Subcutaneous abdominal adipose tissue (tissue), 5 donors: ENCODE measurements at regions not wholly inside any gene's neighbourhood (a gene's known extent, or its start where the extent isn't known, plus 50 kb on each side); places are given as distances from the start of the nearest gene placed in this dataset.

ENCODE experiments used
- H3K27ac ChIP-seq: one replicate; pipeline ENCODE4 v1.7.0; 2013; ENCODE audit warnings: low read depth, mild to moderate bottlenecking, inconsistent platforms, low read length, moderate library complexity
- H3K27me3 ChIP-seq, 5 donors: one replicate each; pipeline ENCODE4 v1.7.0; 2013; ENCODE audit warnings: low read length in 5 of 5, inconsistent platforms in 1 of 5; ENCODE audit not compliant: control insufficient read depth in 5 of 5, insufficient read depth in 4 of 5
- H3K36me3 ChIP-seq, 5 donors: one replicate each; pipeline ENCODE4 v1.7.0; 2013; ENCODE audit warnings: low read length in 5 of 5; ENCODE audit not compliant: control insufficient read depth in 5 of 5, insufficient read depth in 5 of 5
- H3K4me1 ChIP-seq, 5 donors: one replicate each; pipeline ENCODE4 v1.7.0; 2013; ENCODE audit warnings: low read length in 5 of 5, mild to moderate bottlenecking in 3 of 5, moderate library complexity in 1 of 5; ENCODE audit not compliant: control insufficient read depth in 5 of 5, insufficient read depth in 5 of 5
- H3K4me3 ChIP-seq, 5 donors: one replicate each; pipeline ENCODE4 v1.7.0; 2013; ENCODE audit warnings: low read length in 5 of 5, low read depth in 1 of 5
- H3K9ac ChIP-seq, 5 donors: one replicate each; pipeline ENCODE4 v1.7.0; 2013; ENCODE audit warnings: low read length in 5 of 5, mild to moderate bottlenecking in 4 of 5, moderate library complexity in 3 of 5
- H3K9me3 ChIP-seq, 5 donors: one replicate each; pipeline ENCODE4 v1.7.0; 2013; ENCODE audit warnings: low read length in 5 of 5; ENCODE audit not compliant: control insufficient read depth in 5 of 5
- donor health status: healthy.
- donor health status: healthy.
- donor health status: healthy.
- donor health status: healthy.
- donor health status: healthy.

GRCh38 chr9:7415836-7416235 lies 383.7 kb downstream of the DMAC1 start:
- no peak overlapping the region for H3K9ac ChIP-seq
- no peaks in the 10 kb centered on the region for H3K4me1 ChIP-seq
- no peaks in the 10 kb centered on the region for H3K27me3 ChIP-seq
- H3K27ac ChIP-seq, result no peak overlapping the region
- peaks cover 0 to 9% (median 4%) of the 10 kb centered on the region in 5 donors for H3K9me3 ChIP-seq
- H3K36me3 ChIP-seq, result no peaks in the 10 kb centered on the region
- no peak overlapping the region for H3K4me3 ChIP-seq

- peaks cover 0 to 11% (median 0%) of the 10 kb centered on the region in 5 donors for H3K4me1 ChIP-seq
- H3K9me3 ChIP-seq, result no peaks in the 10 kb centered on the region
- H3K9ac ChIP-seq, result no peak overlapping the region
- no peak overlapping the region for H3K4me3 ChIP-seq
- no peak overlapping the region for H3K27ac ChIP-seq
- H3K27me3 ChIP-seq, result no peaks in the 10 kb centered on the region
- no peaks in the 10 kb centered on the region for H3K36me3 ChIP-seq
Measured at GRCh38 chr9:7408845-7409244, 390.7 kb downstream of the DMAC1 start.

- H3K36me3 ChIP-seq, result no peaks in the 10 kb centered on the region
- H3K27me3 ChIP-seq, result no peaks in the 10 kb centered on the region
- H3K9ac ChIP-seq, result no peak overlapping the region
- H3K4me1 ChIP-seq, result peaks cover 0 to 21% (median 0%) of the 10 kb centered on the region in 5 donors
- no peak overlapping the region for H3K27ac ChIP-seq
- no peaks in the 10 kb centered on the region for H3K9me3 ChIP-seq
- no peak overlapping the region for H3K4me3 ChIP-seq
Measured at GRCh38 chr9:7407246-7407645, 392.3 kb downstream of the DMAC1 start.

- Histone ChIP-seq H3K4me3 (no peak overlapping the region), H3K4me1 (peaks cover 0 to 23% (median 0%) of the 10 kb centered on the region in 5 donors), H3K27me3 (no peaks in the 10 kb centered on the region), H3K27ac (no peak overlapping the region), H3K9me3 (no peaks in the 10 kb centered on the region), H3K9ac (no peak overlapping the region), H3K36me3 (no peaks in the 10 kb centered on the region)
Measured at GRCh38 chr9:7405924-7406604, 393.5 kb downstream of the DMAC1 start.

- Histone ChIP-seq H3K27me3 (no peaks in the 10 kb centered on the region), H3K36me3 (no peaks in the 10 kb centered on the region), H3K27ac (no peak overlapping the region), H3K9me3 (no peaks in the 10 kb centered on the region), H3K4me3 (no peak overlapping the region), H3K4me1 (peaks cover 0 to 23% (median 0%) of the 10 kb centered on the region in 5 donors), H3K9ac (no peak overlapping the region)
Measured at GRCh38 chr9:7403839-7404487, 395.6 kb downstream of the DMAC1 start.

- Histone ChIP-seq H3K4me3 (no peak overlapping the region), H3K9ac (no peak overlapping the region), H3K4me1 (peaks cover 0 to 23% (median 0%) of the 10 kb centered on the region in 5 donors), H3K9me3 (no peaks in the 10 kb centered on the region), H3K27ac (no peak overlapping the region), H3K36me3 (no peaks in the 10 kb centered on the region), H3K27me3 (no peaks in the 10 kb centered on the region)
Measured at GRCh38 chr9:7403028-7403389, 396.6 kb downstream of the DMAC1 start.

- Histone ChIP-seq H3K9ac (no peak overlapping the region), H3K36me3 (no peaks in the 10 kb centered on the region), H3K4me3 (no peak overlapping the region), H3K27me3 (no peaks in the 10 kb centered on the region), H3K27ac (no peak overlapping the region), H3K4me1 (peaks cover 0 to 23% (median 0%) of the 10 kb centered on the region in 5 donors), H3K9me3 (no peaks in the 10 kb centered on the region)
Measured at GRCh38 chr9:7402334-7403027, 397.1 kb downstream of the DMAC1 start.

- H3K4me3 ChIP-seq, result no peak overlapping the region
- no peak overlapping the region for H3K9ac ChIP-seq
- H3K4me1 ChIP-seq, result peaks cover 0 to 23% (median 0%) of the 10 kb centered on the region in 5 donors
- no peaks in the 10 kb centered on the region for H3K27me3 ChIP-seq
- H3K36me3 ChIP-seq, result no peaks in the 10 kb centered on the region
- no peak overlapping the region for H3K27ac ChIP-seq
- H3K9me3 ChIP-seq, result no peaks in the 10 kb centered on the region
Measured at GRCh38 chr9:7401116-7401515, 398.5 kb downstream of the DMAC1 start.

- Histone ChIP-seq H3K9ac (no peak overlapping the region), H3K9me3 (no peaks in the 10 kb centered on the region), H3K4me1 (peaks cover 0 to 1% (median 0%) of the 10 kb centered on the region in 5 donors), H3K36me3 (no peaks in the 10 kb centered on the region), H3K27me3 (no peaks in the 10 kb centered on the region), H3K27ac (no peak overlapping the region), H3K4me3 (no peak overlapping the region)
Measured at GRCh38 chr9:7394002-7394774, 405.4 kb downstream of the DMAC1 start.
